HG03139 (cell line): ENCODE measurements at regions not wholly inside any gene's neighbourhood (a gene's known extent, or its start where the extent isn't known, plus 50 kb on each side); places are given as distances from the start of the nearest gene placed in this dataset.
"Not testable (repeated sequence)": the region's sequence is repeated elsewhere in the genome, so short reads cannot be mapped to it uniquely, and the experiment has no call there.

ENCODE experiments used
- ATAC-seq: cut with Tn5 transposase; IDR thresholded peaks from one replicate; pipeline ENCODE4 v1.9.1; 2021; ENCODE audit not compliant: unreplicated experiment

DNA sequence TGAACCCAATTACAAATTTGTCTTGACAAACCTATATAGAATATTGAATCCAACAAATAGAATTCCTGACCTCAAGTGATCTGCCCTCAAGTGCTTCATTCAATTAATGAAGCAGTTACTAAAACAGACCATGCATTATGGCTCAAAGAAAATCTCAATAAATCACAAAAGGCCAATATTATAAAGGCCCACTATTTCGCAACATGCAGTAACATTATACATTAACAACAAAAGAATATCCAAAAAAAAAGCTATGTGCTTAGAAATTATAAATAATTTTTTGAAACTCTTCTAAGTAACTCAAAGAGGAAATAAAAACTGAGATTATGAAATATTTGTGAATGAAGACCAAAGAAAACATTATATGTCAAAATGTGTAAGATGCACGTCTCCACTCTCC is 177.7 kb downstream of the ZNF674 start:
- no peak for ATAC-seq

DNA sequence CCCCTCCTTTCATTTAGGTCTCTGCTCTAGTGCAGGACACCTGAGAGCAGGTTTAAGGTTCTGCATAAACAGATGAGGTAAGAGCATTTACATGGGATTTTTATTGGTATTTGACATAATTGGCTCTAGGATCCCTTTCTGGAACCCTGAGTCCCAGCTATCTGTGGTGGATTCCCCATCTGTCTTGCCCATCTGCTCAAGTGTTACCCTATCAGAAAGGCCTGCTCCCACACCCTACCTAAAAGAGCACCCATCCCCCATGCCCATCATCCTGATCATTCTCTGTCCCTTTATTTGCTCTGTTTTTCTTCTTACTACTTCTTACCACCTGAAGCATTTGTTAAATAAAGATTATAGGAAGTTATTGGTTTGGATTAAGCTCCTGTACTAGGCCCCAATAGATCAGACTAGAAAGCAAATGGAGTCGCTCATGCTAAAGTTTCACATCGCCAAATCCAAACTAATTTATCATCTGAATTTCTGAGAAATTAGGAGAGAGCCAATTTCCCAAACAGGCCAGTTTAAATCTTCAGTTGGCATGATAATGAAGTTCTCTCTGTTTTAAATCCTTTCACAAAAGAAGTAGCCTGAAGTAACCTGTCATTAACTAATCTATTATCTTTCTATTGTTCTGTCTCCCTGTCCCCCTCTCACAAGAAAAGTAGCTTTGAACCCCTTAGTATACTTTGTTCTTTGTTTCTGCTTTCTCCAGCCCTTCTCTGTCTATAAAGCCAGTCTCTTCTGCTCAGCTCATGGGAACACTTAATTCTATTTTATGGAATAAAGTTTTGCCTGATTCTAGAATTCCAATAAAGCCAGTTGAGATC is 178.6 kb downstream of the ZNF674 start:
- ATAC-seq = no peak

DNA sequence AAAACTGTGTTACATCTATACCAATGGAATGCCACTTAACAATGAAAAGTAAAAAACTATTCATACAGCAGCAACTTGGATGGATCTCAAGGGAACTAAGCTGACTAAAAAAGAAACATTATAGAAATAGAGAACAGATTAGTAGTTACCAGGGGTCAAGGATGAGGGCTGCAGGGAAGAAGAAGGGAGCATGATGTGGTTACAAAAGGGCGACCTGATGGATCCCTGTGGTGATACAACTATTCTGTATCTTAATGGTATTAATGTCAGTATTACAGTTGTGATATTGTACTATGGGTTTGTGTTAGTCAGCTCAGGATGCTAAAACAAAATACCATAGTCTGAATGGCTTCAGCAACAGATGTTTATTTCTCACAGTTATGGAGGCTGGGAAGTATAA is 190.7 kb downstream of the ZNF674 start:
- no peak for ATAC-seq

DNA sequence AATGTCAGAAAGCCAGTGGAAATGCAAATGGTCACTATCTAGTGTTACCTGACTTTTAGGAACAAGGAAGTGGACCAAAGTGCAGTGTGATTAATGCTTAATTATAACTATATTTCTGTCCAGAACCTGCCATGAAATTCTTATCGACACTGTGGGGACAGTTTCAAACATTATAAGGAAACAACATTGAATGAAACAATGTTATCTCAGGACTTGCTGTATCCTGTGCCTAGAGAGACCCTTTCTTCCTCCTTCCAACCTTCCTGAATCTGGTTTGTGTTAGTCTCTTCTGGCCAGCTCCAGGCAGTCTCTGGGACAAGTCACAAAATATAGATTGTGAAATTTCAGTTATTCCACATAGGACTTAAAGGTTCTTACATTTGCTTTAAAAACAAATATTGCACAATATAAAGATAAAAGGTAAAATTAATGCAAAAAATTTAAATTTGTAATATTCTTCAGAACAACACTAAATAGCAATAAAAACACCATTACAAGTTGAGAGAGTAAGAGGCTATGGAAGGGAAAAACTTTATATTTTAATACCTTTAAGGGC is 203.4 kb downstream of the ZNF674 start:
- ATAC-seq = no peak

DNA sequence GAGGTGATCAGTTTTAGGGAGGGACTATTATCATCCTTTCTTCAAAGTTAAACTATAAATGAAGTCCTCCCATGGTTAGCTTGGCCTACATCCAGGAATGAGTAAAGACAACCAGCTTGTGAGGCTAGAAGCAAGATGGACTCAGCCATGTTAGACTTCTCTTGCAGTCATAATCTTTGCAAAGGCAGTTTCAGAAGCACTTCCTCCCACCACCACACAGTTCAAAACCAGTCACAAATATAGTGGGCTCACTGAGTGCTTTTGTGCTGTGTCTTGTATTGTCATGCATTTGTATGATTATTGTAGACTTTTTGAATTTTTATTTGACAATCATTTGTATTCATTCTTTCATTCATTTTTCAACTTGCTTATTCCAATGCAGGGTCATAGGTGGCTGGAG is 204.5 kb downstream of the ZNF674 start:
- no peak for ATAC-seq

DNA sequence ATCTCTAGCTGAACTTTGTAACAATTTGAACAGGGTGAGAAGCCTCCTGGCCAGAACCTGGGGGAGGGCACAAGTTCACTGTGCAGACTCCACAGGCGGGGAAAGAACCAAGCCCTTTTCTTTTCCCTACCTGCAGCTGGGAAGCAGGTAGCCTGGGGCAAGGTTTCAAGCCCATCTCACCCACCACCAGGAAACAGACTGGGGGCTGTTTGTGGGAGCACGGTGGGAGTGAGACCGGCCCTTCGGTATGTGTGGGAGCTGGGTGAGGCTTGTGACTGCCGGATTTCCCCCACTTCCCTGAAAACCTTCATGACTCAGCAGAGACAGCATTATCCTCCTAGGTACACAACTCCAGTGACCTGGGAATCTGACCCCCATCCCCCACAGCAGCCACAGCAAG is 211.7 kb downstream of the ZNF674 start:
- ATAC-seq = no peak

DNA sequence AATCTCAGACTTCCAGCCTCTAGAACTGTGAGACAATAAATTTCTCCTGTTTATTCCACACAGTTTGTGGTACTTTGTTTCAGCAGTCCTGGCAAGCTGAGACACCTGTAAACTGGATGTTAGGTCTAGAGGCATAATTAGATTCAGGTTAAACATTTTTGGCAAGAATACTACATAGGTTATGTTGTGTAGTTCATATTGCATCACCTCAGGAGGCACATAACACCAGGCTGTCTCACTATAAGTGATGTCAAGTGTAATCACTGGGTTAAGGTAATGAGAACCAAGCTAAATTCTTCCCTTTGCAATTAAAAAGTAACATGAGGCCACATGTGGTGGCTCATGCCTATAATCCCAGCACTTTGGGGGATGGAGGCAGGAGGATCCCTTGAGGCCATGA is 214.2 kb downstream of the ZNF674 start:
- no peak for ATAC-seq

DNA sequence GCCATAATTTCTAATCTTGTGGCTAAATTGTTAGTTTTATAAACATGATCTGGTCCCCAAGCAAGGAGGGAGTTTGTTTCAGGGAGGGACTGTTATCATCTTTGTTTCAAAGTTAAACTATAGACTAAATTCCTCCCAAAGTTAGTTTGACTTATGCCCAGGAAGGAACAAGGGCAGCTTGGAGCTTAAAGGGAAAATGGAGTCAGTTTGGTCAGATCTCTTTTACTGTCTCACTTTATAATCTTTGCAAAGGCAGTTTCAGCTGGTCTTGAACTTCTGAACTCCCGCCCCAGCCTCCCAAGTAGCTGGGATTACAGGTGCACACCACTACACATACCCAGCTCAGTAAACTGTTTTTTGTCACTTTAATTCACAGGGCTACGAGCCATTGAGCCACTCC is 214.7 kb downstream of the ZNF674 start:
- no peak for ATAC-seq

DNA sequence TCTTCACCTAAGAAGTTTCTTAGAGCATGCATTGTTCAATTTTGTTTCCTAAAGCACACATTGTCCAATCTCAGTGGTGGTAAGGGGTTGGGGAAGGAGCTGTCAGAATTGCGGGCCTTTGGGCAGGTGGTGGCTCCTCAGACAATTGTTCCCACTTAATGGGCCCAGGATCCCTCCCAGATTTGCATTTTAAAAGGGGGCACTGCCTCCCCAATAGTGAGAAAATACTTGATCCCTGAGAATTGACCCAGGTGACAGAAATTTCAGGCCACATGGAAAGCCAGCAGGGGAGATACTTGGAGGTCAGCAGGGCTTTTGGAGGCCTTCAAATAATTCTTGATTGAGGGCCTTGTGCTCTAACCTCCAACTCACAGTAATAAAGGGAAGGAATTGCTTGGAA is 217.1 kb downstream of the ZNF674 start:
- no peak for ATAC-seq

DNA sequence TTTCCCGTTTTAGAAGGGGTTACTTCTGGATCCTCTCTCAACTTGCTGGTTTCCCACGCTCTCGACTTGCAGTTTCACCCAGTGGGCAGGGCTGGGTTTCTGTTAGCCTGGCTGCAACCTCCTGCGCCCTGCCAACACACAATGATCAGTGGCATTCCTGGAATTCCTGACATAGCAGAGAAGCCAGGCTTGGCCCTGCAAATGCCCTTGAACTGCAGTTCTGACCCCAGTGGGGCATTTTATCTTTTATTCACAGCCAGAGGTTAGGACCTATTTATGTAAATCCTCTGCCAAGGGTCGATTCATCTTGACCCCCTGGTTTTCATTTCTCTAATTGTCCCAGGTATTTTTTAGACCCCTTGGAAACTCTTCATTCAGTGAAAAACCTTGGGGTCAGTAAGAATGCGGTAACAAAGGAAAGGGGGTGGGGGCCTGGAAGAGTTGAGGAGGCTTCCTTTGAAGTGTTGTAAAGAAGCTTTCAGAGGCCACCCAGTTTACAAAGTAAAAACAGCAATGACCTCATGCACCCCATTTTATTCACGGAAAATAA is 217.6 kb downstream of the ZNF674 start:
- no peak for ATAC-seq

DNA sequence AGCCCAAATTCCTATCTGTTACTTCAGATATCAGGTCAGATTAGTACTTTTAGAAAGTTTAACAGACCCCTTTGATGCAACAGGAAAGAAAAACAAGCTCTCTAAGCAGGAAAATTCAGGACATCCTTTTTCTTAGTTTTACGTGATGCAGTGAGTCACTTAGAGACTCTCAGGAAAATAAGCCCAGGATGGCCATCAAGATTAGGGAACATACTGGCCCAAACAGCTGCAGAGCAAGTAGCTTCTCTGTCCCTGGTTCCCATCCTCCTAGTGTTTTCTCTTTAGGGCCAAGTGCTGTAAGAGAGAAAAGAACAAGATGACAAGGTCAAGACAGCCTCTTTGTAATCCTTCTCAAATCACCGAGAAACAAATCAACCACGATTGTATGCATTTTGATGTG is 219.1 kb downstream of the ZNF674 start:
- ATAC-seq = no peak

DNA sequence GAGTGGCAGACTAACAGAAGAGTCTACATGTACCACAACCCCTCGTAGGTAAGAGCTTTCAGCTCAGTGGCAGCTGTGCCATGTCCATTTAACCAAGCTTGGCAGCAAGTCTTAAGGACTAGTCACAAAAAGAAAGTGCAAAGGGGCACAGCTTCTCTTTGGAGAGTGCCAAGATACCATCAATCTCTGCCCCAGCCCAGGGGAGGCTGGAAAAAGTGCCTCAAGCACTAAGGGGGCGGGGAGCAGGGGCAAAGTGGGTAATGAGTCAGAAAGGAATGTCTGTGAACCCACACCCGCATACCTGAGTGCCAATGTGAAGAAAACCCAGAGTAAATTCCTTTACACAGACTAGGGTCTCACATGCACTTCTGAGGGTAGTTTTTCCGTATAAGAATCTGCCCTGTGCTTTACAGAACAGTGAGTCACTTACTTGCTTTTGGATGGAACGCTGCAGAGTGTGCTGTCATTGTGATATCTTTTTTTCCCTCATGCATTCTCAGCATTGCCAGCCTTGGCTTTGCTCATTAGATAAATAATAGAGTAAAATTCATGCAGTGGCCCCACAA is 219.8 kb downstream of the ZNF674 start:
- ATAC-seq = no peak

DNA sequence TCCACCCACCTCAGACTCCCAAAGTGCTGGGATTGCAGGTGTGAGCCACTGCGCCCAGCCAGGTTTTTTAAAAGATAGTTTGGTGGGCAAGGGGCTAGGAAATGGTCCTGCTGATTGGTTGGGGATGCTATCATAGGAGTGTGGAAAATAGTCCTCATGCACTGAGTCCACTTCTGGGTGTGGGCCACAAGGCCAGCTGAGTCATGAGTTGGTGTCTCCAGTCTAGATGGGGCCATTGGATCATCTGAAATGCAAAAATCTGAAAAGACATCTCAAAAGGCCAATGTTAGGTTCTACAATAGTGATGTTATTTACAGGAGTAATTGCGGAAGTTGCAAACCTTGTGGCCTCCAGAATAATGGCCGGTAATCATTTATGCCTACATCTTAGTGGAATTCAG is 221.1 kb downstream of the ZNF674 start:
- no peak for ATAC-seq

DNA sequence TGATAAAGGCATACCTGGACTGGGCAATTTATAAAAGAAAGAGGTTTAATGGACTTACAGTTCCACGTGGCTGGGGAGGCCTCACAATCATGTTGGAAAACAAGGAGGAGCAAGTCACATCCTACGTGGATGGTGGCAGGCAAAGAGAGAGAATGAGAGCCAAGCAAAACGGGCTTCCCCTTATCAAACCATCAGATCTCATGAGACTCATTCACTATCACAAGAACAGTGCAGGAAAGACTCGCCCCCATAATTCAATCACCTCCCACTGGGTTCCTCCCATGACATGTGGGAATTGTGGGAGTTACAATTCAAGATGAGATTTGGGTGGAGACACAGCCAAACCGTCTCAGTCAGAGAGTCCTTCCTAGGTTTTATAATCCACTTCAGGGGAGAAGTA is 222.3 kb downstream of the ZNF674 start:
- ATAC-seq = not testable (repeated sequence)

DNA sequence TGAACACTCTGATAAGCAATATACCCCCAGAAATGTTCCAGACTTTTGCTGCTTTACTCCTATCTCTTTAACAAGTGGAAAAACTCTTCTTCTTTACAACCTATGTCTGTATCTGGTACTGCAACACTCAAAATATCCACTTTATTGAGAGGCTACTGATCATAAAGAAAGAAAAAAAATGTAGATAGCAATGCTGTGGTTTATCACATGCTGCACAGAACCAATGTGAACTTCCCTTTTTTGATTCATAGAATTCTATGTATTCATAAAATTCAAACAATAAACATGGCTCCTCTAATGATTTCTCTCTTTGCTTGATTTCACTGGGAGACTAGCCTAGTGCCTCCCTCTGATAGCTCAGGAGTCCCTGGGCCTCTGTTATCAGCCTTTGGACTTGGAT is 223.5 kb downstream of the ZNF674 start:
- no peak for ATAC-seq

DNA sequence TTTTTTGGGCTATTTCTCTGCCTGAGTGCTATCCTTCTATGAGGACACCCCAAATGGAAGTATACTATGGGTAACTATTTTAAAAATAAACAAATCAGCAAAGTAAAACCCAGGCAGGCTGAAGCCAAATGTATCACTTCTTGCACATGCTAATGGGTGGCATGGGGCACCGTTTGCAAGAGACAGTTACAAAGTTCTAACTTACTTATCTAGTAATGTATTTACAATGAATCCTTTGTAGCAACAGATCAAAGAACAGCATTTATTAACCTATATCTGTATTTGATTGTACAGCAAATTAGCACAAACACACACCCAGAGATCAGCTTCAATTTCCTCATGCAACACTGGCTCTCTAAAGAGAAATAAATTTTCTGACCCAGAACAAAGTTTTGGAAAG is 225.5 kb downstream of the ZNF674 start:
- no peak for ATAC-seq

DNA sequence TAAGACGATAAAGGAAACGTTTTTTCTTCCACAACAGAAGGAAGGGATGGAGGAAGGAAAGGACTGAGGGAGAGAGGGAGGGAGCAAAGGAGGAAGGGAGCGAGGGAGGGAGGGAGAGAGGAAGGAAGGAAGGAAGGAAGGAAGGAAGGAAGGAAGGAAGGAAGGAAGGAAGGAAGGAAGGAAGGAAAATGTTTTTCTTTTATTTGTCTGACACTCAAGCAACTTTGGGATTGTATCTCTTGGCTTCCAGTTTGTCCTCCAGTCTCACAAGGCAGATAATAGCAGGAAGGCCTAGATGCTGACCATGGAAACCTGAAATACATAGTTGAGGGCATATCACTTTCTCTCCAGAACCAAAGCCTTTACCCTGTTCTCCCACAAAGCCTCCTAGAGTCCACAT is 226.7 kb downstream of the ZNF674 start:
- ATAC-seq = no peak

DNA sequence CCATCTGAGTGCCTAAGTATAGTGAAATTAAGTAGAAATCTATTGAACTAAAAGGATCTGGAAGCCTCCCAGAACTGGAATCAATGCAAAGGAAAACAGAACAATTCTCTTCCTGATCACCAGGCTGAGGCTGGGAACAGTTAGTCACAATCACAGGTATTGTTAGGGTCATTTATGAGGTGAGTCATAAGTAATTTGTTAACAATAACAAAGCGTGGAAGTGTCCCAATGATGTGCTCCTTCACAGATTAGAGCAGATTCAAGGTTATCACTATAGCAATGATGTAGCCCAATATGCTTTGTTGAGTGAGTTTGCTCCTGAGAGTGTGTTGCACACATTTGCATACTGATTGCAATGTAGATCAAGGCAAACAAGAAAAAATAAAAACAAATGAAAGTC is 228.1 kb downstream of the ZNF674 start:
- no peak for ATAC-seq

DNA sequence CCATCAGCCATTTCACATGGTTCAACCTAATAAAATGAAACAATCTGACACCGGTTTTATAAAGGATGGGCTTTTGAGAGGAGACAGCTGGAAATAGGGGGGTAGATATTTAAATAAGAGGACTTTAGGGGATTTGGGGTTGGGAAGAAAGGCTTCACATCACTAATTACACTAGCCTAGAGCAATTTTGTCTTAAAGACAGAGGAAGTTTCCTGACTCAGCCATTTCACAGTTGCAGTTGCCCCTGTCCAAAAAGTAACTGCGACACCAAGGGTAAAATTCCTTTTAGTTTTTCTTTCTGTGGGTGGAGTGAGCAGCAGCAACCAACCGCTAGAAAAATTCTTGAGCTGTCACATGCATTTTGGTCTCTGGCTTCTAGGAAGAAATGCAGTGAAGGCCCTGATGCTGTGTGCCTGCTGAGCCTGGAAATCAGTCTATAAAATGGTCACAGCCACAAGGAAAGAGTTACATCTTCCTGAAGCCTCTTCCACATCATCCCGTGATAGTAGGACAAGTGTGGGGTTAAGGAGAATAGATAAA is 233.6 kb downstream of the ZNF674 start:
- no peak for ATAC-seq

DNA sequence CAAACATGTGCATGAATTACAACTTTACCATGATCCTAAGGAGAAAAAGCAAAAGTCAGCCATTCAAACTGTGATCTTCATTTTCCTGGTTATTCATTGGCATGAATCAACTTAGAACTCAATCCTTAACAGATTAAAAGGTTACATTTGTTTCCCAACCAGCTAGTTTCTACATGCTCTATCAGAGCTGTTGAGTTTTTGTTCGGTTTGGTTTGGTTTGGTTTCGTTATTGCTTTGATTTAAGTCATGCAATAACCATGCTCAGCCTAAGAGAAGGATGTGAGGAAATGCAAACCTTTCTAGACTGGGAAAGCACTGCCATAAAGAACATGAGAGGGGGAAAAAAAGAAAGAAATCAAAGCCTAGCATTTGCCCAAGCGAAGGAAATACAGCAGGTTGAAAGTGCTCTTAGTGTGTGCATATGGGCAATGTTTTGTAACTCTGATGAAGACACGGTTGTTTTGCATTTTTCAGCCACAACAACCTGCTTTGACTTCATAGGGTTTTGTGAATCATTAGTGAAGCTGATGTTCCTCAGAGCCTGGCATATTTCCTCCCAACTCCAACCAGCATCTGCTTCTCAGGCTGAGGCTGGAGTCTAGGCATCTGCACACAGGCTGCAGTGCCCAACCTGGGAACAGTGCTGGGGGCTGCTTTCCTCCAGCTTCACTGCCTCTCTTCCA is 234.3 kb downstream of the ZNF674 start:
- no peak for ATAC-seq

DNA sequence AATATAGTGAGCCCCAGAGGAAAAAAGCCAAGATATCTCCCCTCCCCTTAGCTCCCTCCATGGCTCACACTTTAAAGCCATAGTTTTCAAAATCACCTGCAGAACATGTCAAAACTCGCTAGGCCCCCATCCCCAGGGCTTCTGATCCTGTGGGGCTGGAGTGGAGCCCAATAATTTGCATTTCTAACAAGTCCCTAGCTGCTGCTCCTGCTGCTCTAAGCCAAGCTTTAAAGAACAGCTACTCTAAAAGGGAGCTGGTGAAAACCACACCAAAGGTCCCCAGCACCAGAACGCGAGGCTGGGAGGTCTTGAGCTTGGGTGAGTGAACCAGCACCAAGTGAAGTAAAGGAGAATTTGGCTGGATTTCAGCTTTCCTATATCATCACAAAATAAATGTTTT is 237.1 kb downstream of the ZNF674 start:
- ATAC-seq = no peak

DNA sequence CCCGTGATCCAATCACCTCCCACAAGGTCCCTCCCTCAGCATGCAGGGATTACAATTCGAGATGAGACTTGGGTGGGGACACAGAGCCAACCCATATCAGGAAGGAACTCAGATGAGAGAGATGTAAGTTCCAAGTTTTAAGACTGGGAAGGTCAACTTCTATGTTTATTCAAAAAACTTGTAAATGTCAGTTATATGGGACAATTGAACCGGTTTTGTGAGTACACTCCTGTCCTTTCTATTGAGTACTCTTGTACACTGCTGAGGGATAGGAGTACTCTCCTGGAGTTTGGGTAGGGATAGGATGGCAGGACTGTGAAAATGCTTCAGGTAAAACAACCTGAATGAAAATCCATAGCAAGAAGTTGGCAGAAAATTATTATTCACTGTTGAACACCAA is 239.1 kb downstream of the ZNF674 start:
- no peak for ATAC-seq
